GM18502 (cell line): ENCODE measurements at regions not wholly inside any gene's neighbourhood (a gene's known extent, or its start where the extent isn't known, plus 50 kb on each side); places are given as distances from the start of the nearest gene placed in this dataset.
"Not testable (repeated sequence)": the region's sequence is repeated elsewhere in the genome, so short reads cannot be mapped to it uniquely, and the experiment has no call there.

Experiments used
- ATAC-seq: cut with Tn5 transposase; IDR thresholded peaks from one replicate; pipeline ENCODE4 v1.9.1; 2021; ENCODE audit warnings: mild to moderate bottlenecking; ENCODE audit not compliant: unreplicated experiment, poor library complexity

DNA sequence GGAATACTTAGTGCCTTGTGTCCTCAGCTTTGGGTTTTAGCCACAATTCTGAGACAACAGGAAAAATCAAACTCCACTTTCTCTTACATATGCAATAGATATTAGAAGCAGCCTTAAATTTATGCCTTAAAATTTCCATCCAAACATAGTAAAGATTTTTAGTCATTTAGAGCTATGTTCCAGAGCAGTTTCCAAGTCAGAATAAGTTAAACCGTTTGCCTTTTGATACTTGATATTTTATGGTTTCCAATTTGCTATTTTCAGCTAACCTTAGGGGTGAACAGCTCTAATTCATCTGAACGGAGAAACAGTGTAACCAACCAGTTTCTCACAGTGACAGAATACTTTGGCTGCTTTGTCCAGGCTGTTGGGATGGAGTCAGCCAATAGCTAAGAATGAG is 125.8 kb upstream of the RXFP1 start:
- no peak for ATAC-seq

DNA sequence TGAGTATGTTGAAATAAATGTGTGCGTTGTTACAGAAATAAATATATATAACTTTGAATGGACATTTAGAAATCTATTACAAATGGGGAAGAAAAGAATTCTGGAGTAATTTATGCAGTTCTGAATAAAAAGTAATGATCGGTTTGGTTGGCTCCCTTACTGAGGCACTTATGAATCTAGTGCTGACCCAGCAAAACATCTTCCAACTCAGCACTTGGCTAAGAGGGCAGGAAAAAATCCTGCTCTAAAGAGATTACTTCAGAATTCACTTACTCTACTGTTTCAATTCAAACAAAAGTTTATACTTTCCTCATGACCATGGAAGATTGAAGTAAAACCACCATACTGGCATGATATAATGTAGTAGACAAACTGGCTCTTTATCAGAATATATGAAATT is 123.9 kb upstream of the RXFP1 start:
- no peak for ATAC-seq

DNA sequence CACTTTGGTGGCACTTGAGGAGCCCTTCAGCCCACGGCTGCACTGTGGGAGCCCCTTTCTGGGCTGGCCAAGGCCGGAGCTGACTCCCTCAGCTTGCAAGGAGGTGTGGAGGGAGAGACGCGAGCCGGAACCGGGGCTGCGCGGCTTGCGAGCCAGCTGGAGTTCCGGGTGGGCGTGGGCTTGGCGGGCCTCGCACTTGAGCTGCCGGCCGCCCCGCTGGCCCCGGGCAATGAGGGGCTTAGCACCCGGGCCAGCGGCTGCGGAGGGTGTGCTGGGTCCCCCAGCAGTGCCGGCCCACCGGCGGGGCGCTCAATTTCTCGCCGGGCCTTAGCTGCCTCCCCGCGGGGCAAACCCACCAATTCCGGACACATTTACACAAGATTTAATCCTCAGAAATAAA is 113.7 kb upstream of the RXFP1 start:
- ATAC-seq, result not testable (repeated sequence)

DNA sequence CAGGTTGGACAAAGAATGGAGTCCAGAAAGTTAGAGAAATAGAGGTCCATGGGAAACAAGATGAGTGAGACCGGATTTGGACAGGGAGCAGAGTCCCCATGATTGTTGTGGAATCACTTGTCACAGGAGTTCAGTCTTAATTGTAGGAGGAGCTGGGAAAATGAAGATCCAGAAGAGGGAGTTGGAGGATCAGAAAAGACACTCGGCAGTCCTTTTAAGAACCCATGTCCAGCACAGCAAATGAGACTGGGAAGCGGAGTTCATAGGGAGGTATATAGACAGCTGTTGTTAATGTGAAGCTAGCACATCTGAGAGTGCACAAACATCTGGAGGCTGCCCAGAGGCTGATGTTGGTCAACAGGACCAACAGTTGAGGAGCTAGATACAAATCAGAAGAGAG is 111.4 kb upstream of the RXFP1 start:
- ATAC-seq, result no peak

DNA sequence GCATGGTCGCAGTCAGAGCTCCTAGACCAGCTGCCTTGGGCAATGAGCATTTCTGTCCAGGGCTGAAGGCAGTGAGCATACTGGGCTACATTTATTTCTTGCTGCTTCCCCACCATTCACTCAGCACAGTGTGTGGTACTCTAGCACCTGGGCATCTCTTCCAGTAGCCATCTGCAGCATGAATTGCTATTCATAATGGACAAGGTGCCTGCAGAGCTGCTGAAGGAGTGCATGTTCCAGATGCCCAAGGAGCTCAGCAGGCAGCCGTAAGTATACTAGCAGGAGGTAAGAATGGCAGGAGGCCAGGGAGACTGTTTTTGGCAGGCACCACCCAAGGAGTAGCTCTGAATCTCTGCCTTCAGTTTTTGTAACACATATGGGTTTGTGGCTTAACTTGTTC is 110.4 kb upstream of the RXFP1 start:
- ATAC-seq, result no peak

DNA sequence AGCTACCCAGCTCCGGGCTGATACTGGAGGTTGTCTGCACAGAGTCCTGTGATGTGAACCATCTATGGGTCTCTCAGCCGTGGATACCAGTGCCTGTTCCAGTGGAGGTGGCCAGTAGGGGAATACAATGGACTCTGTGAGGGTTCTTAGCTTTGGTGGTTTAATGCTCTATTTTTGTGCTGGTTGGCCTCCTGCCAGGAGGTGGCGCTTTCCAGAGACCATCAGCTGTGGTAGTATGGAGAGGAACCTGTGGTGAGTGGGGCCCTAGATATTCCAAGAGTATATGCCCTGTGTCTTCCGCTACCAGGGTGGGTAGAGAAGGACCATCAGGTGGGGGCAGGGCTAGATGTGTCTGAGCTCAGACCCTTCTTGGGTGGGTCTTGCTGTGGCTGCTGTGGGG is 103.0 kb upstream of the RXFP1 start:
- ATAC-seq, result not testable (repeated sequence)

DNA sequence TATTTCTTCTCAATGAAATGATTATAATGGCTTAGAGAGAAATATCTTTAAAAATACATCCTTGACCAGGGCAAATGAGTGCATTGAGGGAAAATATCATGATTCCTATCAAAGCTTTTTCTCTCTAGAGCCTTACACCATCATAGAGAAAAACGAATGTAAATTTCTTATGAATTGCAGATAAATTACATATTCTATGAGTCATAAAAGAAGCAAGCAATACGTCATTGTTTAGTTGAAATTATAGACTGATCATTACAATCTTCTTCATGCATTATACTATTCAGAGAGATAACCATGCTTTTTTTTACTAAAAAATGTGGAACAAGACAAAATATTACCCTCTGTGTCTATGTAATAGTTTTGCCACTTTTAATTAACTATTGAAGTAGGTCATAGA is 100.9 kb upstream of the RXFP1 start:
- ATAC-seq, result no peak

DNA sequence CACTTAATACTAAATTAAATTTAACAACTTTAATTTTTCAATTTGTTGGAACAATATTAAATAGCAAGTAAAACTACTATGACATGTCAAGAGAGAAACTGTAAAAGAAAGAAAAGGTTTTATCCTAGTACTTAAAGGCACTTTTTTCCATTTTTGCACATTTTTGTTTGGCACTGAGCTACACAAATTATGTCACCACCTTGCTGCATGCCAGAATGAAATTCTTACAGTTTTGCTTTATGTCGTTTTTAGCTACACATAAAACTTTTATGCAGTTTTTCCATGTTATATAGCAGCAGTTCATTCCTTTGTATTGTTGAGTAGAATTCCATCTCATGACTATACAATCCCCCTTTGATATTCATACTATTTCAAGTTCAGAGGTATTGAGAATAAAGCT is 99.1 kb upstream of the RXFP1 start:
- no peak for ATAC-seq

DNA sequence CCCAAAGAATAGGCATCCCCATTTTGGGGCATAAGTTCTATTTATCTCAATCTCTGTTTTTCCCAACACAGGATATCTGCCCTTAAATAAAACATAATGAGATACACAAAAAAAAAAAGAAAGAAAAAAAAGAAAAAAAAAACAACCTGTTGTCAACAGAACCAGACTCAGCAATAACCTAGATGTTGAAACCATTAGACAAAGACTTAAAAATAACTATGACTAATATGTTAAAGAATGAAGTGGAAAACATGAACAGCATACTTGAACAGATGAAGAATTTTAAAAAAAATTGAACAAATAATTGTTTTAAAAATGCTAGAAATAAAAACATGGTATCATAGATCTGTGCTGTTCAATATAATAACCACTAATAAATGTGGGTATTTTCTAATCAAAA is 93.4 kb upstream of the RXFP1 start:
- no peak for ATAC-seq

DNA sequence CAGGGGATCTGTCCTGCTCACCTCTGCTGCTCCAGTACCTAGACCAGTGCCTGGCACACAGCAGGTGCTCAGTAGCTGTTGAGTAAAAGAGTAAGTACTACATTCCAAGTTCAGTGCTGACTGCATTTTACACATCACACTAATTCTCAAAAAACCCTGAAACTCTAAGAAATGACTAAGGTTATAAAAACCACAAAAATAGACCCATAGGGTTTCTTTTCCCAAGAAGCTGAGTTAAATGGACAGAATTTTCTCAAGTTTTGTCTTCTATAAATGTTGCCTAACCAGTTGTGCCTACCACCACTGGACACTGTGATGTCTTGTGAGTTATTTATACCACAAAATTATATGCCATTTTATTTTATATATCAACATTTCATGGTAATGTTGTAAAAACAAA is 78.9 kb upstream of the RXFP1 start:
- ATAC-seq, result no peak

DNA sequence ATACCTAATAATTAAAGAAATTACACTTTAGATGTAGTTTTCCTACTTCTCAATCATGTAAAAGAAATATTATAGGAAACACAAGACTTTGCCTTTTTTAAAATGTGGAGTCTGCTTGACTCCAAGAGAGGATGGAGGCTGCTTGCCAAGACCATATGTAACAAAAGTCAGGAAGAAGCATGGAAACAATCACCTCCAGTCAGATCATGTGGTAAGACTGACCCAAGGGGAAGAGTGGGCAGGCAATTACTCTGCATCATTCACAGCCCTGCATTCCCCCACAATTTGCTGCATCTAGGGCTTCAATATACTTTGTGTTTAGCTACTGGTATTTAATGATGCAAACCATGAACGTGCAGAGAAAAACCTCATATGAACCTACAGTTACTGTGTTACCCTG is 78.0 kb upstream of the RXFP1 start:
- ATAC-seq, result no peak

DNA sequence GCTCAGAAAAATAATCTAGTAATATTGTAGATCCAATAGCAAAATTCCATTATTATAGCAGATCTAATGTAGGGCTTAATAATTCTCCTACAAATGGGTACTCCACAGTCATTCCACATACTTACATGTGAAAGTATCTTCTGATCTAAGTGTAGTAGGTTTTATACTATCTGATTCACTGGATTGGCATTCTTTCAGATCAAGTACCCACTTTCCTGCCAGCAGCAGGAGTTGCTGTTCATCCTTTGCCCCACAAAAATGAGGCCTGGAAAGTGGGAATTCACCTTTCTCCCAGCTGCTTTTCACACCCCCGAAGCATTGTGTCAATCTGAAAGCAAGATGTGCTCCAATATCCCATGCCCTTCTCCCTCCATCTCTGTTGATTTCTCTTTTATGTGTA is 77.1 kb upstream of the RXFP1 start:
- no peak for ATAC-seq

DNA sequence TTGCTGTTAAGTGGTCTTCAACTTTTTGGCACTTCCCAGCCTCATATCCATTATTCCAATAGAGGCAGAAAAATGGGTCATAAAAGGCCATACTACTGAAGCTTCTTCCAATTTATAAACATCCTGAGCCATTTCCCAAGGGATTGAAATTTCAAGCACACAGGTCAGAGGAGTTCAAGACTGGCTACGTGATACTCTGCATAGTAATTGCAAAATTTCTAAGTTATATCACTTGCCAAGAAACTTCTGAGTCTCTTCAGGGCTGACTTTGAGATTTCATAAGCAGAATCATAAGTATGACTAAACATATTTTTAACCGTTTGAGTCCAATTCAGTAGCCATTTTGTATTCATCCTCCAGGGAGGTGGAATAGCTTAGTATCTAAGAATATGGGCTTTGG is 75.6 kb upstream of the RXFP1 start:
- no peak for ATAC-seq

DNA sequence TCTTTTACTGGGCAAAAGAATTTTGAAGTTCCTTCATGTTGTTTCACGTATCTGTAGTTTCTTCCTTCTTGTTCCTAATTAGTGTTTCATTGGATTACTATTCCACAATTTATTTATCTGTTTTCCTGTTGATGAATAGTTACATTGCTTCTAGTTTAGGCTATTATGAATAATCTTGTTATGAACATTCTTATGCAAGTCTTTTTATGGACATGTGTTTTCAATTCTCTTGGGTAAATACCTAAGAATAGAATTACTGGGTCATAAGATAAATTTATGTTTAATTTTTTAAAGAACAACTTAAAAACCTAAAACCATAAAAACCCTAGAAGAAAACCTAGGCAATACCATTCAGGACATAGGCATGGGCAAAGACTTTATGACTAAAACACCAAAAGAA is 70.9 kb upstream of the RXFP1 start:
- ATAC-seq, result no peak

DNA sequence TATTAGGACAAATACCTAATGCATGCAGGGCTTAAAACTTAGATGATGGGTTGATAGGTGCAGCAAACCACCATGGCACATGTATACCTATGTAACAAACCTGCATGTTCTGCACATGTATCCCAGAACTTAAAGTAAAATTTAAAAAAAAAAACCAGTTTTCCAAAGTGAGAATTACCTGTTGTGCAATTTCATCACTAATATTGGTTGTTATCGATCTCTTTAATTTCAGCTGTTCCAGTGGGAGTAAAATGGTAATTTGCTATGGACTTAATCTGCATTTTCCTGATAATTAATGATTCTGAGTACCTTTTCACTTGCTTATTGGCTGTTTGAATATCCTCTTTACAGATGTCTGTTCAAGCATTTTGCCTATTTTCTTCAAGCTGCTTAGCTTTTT is 69.6 kb upstream of the RXFP1 start:
- not testable (repeated sequence) for ATAC-seq

DNA sequence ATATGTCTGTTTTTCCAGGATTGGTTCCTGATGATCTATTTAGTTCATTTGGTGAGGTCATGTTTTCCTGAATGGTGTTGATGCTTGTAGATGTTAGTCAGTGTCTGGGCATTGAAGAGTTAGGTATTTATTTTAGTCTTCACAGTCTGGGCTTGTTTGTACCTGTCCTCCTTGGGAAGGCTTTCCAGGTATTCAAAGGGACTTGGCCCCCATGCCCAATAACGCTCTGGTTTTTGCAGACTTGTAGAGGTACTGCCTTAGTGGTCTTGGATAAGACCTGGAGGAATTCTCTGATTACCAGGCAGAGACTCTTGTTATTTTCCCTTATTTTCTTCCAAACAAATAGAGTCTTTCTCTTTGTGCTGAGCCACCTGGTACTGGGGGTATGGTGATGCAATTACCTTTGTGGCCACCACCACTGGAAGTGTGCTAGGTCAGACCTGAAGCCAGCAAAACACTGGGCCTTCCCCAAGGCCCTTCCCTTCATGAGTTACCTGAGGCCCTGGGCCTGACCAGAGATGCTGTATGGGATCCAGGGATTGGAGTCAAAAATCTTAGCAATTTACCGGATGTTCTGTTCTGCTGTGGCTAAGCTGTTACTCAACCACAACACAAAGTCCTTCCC is 63.3 kb upstream of the RXFP1 start:
- ATAC-seq, result no peak

DNA sequence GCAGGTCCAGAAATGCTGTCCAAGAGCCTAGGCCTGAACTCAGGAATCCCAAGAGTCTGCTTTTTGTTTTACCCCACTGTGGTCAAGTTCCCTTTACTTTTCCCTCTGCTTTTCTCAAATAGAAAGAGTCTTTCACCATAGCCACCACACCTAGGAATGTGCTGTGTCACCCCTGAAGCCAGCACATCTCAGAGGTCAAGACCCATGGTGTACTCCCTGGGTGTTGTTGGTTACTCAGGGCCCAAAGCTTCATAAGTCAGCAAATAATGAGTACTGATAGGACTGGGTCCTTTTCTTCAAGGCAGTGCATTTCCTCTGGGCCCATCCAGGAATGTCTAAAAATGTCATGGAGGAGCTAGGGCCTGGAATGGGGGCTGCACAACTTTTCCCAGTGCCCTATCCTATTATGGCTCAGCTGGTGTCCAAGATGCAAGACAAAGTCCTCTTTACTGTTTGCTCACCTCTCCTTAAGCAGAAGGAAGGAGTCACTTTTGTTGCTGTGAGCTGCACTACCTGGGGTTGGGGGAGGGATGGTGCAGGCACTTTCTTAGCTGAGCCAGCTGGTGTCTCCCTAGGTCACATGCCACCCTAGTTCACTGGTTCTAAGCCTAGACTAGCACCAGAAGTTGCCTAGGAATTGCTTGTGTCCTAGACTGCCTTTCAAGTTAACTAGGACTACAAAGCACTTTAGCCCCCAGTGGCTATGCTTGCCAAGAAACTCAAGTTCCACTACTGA is 62.4 kb upstream of the RXFP1 start:
- no peak for ATAC-seq

DNA sequence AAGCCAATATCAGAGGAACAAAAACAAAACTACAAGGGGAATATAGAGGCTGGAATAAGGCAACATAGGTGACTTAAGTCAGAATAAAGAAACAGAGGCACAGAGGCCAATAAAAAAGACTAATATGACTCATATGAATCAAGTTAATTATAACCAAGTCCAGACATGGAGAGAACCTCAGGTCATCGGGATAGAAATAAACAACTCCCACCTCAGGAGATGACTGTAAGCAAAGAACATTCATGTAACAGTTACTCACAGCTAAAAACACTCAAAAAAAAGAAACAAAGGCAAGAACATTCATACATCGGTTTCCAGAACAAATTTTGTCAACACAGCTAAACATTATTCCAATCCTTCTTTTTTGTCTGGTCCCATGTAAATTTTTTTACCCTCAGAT is 60.3 kb upstream of the RXFP1 start:
- ATAC-seq, result no peak

DNA sequence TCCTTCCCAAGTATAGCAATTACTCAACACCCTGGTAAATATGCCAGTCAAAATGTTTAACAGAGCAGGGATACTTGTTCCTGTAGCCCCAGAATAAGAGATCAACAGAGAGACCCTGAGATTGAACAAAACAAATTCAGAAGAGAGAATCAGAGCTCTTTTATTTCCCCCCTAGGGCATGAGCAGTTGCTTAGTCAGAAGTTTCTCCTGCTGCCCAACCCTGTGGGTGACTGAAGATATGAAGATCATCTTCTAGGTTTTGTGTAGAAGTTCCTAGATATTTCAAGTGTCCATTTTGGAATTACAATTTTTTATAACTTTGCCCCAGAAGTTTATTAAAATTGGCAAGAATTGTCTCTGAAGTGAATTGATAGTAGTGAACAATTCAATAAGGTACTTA is 59.1 kb upstream of the RXFP1 start:
- ATAC-seq, result no peak
